Right ventricle myocardium superior (tissue), 1 donor: ENCODE measurements at regions not wholly inside any gene's neighbourhood (a gene's known extent, or its start where the extent isn't known, plus 50 kb on each side); places are given as distances from the start of the nearest gene placed in this dataset.

Source experiments
- ATAC-seq: fragments of 200-7000 bp; cut with Tn5 transposase; one replicate; pipeline ENCODE4 v1.9.1; 2020; ENCODE audit warnings: mild to moderate bottlenecking; ENCODE audit not compliant: poor library complexity
- DNase-seq: peaks from one replicate; pipeline ENCODE4 v3.0.0-alpha.2; 2020
- intact Hi-C: fragments of 100-400 bp; cut with DNase I; formaldehyde crosslinking; loops from one replicate; pipeline ENCODE4 v1.11.2; 2022
- donor health status: DM: no; HTN: yes; CAD: no; lungs with severe emphysema.

DNA sequence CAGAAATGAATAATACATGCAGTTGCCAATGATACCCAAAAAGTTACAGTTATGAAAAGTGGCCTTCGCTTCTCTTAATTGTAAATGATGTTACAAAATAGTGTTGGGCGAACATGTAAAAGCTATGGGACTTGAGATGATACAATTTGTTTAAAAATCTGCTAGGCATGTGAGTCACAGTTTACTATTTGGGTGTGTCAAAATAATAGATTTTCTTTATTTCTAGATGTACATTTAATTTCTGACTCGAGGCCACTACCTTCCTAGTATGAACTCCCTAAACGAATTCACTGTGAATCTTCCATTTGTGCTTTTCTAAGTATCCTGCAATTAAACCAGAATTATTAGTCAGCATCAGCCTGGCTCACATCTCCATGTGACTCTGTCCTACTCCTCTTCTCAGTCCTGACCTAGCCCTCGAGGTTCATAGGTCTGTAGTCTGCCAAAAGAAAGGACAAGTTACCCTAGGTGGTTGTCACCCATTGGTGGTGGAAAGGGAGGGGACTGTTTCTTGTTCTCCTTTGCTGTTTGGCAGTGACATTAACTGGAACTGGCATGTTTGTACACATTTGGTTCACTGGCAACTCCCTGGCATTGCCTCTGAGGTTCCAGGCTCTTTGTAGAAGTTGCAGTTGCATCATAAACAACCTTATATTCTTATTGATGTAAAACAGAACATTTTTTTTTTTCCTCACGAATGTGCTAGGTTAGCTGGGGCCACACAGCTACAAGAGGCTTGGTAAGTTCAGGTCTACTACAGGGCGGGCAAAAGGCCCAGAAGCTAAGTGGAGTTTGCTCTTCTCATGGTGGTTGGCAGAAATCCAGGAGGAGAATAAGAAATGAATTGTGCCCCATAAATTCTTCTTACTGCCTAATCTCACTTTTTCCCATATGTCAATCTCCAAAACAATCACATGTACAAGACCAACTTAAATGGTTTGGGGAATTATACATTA lies 746.5 kb upstream of the ADAMTS5 start:
- intact Hi-C loops = no loop called here
- ATAC-seq (no peak), DNase-seq (no peak)

DNA sequence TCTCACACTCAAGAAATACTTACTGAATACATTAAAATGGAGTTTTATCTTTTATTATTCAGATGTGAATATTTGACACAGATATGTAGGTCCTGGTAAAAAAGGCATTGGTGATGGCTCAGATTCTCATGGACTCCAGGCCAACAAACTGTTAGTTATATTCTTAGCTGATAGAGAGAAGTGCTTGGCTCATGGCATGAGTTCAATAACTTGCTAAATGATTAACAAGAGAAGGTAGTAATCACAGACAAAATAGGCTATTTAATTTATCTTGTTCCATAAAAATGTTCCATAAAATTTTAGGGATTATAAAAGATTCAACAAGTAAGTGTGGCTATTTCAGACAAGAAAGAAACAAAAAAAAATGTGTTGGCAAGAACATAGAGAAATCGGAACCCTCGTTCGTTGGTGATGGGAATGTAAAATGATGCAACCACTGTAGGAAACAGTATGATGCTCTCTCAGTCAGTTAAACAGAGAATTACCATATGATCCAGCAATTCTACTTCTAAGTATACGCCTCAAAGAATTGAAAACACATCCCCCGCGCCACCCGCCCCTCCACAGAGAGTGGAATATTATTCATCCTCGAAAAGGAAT lies 737.8 kb upstream of the ADAMTS5 start:
- ATAC-seq (no peak), DNase-seq (no peak)
- intact Hi-C loops = loop anchor here (5.0 to 10.0 kb wide), 3 partner anchors 633 to 1038 kb away; no protein-coding TSS in a partner anchor

DNA sequence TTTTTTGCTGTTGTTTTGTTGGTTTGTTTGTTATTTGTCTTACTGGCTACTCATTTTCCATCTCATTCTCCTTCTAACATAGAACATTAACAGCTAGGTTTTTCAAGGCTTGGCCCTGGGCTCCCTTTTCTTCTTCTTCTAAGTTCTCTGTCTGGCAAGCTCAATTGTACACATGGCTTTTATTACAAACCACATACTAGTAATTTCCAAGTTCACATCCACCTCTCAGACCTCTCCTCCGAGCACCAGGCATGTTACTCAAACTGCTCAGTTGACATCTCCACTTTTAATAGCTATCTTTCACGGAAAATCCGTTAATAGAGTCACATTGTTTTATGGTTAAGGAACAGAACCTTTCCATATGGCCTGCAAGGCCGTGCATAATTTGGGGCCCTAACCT lies 736.9 kb upstream of the ADAMTS5 start:
- ATAC-seq = no peak
- intact Hi-C loops = loop anchor here (5.0 to 10.0 kb wide), 3 partner anchors 634 to 1039 kb away; no protein-coding TSS in a partner anchor
- no peak for DNase-seq

DNA sequence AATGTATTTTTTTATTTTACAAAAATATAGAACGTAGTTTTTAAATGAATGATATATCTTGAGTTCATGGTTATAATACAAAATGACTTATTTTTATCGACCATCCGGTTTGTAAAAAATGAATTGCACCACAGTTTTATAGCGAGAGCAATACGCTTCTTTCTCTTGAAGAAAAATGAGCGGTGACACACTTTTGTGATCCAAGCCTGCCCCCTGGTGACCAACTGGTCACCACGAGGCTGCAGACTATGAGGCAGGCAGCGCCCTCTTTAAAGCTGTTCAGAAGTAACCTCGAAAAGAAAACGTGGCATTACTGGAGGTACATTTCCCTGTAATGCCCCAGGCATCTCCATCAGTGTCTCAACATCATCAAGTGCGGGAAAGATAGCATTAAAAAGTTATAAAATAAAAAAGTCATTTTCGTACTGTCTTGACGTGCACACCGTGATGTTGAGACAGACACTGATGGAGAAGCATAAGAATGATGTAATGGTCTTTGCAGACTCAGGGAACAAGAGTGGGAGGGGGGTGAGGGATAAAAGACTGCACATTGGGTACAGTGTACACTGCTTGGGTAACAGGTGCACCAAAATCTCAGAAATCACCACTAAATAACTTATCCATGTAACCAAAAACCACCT lies 734.2 kb upstream of the ADAMTS5 start:
- DNase-seq (peak; percentile 86), ATAC-seq (peak; percentile 94)
- intact Hi-C loops = loop anchor here (2.0 to 10.0 kb wide), 4 partner anchors 636 to 1041 kb away; no protein-coding TSS in a partner anchor

DNA sequence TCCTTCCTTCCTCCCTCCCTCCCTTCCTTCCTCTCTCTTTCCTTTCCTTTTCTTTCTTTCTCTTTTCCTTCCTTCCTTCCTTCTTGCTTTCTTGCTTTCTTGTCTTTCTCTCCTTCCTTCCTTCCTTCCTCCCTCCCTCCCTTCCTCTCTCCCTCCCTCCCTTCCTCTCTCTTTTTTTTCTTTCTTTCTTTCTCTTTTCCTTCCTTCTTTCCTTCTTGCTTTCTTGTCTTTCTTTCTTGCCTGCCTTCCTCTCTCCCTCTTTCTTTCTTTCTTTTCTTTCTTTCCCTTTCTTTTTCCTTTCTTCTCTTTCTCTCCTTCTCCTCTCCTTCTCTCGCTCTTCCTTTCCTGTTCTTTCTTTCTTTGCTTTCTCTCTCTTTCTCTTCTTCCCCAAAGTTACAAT lies 728.4 kb upstream of the ADAMTS5 start:
- DNase-seq (no peak), ATAC-seq (no peak)
- intact Hi-C loops = no loop called here

DNA sequence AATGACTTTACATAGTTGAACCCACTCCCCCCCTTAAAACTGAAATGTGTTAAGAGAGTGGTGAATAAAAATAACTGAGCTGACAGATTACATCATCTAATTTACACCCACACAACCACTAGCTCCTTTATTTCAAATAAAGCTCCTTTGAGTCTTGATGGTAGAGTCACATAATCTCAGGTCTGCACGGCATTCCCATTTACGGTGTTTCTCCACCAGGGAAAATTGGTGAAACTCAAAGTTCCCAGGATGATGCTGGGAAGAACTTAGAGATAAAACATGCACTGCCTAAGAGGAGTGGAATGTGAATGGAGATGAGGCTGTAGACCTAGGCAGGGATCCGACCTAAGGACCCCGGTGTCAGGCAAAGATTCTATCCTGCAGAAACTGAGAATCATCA lies 727.8 kb upstream of the ADAMTS5 start:
- ATAC-seq (no peak), DNase-seq (no peak)
- intact Hi-C loops = no loop called here

DNA sequence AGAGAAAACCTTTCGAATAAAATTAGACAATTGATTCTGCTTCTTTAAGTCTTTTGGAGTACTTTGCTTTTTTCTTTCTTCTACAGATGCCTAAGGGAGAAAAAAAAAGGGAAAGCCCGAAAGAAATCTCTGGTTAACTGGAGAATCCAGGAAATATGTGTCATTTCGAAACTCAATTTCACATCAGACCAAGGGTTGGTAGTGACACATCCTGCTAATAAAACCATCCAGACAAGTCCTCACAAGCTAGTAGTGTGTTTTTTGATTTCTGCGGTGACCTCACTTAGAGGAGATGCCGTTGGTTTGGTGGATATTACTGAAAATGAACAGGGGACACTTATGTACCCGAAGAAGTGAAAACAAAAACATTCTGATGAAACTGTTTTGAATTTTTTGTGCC lies 726.5 kb upstream of the ADAMTS5 start:
- no peak for DNase-seq
- no peak for ATAC-seq
- intact Hi-C loops = no loop called here

DNA sequence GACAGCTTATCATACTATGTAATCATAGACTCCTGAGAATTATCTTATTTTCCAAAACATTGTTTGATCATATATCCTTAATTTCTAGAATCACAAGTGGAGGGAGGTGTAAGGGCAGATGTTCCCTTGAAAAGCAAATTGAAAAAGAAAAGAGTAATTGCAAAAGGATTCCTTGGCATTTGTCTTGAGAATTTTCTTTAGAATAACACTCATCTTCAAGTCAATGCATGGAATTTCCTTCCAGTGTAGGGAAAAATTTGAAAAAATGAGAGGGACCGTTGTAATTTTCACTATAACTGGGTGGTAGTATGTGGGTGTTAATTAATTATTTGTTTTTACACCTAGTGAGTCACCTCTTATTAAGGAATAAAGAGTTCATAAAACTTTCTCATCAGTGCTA lies 724.6 kb upstream of the ADAMTS5 start:
- DNase-seq (no peak), ATAC-seq (no peak)
- intact Hi-C loops = no loop called here

DNA sequence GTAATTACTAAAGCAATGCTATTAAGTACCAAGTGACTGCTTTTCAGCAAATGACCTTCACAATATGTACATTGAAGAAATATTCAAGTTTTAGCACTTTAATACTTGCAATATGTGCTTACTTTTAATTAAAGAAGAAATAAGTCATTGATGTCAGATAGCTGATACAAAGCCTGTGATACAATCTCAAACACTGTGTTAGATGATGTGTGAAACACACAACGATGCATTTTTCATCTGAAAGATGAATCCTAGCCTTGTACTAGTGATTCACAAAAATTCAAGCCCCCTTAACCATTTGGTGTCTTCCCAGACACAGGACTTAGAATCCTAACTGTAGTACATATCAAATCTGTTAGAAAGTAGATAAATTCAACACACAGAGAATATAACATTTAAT lies 724.1 kb upstream of the ADAMTS5 start:
- intact Hi-C loops = no loop called here
- ATAC-seq (no peak), DNase-seq (no peak)

DNA sequence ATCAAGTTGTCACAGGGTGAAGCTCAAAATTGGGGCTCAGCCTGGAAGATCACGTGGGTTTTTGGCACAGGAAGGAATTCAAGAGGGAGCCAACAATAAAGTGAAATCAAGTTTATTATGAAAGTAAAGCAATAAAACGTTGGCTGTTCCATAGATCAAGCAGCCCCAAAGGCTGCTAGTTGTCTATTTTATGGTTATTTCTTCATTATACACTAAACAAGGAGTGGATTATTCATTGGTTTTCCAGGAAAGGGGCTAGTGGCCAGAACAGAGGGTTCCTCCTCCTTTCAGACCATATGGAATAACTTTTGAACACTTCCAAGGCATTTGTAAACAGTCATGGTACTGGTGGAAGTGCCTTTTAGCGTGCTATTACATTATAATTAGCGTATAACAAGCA lies 723.5 kb upstream of the ADAMTS5 start:
- DNase-seq (no peak), ATAC-seq (no peak)
- intact Hi-C loops = no loop called here

DNA sequence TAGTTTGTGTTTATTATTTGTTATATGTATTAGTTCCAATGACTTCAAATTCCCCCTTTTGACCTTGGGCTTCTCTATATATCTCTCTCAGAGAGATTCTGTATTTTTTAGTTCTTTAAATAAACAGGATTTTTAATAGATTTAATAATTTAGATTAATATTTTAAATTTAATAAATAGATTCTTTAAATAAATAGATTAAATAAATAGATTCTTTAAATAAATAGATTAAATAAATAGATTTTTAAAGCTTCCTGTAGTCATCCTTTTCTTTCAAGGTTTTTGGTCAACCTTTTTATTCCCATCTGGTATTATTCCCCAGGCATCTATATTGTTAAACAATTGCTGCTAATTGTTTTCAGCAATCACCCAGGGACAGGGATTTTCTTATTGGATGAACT lies 721.9 kb upstream of the ADAMTS5 start:
- intact Hi-C loops = no loop called here
- ATAC-seq = no peak
- no peak for DNase-seq

DNA sequence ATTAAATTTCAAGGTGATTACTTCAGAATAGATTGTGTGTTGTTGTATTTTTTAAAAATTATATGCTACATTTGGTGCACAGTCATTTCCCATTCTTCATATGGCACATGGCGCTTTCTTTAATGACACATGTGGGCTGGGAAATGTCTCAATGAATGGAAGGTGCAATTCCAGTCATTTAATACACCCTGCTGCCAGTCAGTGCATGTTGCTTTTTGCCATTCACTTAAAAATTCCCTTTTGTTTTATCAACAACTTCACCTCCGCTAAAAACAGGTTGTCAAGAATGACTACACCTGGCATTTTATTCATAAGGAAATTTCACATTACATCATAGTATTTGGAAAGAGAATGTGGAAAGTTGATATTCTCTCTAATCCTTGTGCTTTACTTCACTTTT lies 716.4 kb upstream of the ADAMTS5 start:
- intact Hi-C loops = no loop called here
- DNase-seq = no peak
- ATAC-seq = no peak

DNA sequence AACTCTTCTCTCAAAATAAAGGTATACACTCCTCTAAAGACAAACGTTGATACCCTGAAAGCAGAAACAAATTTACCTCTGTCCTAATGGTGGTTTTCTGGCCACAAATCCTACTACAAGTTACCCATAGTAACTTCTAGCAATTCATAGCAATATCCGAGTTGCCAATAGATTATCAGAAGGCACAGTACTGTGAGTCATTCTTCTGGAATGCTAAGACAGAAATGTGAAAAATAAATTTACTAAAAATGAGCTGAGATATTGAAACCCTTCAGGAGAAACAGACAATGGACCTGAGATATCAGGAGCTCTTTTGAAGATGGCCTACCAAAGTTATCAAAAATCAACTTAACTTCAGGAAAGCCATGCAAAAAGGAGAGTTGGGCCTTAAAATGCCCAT lies 715.0 kb upstream of the ADAMTS5 start:
- ATAC-seq (no peak), DNase-seq (no peak)
- intact Hi-C loops = no loop called here

DNA sequence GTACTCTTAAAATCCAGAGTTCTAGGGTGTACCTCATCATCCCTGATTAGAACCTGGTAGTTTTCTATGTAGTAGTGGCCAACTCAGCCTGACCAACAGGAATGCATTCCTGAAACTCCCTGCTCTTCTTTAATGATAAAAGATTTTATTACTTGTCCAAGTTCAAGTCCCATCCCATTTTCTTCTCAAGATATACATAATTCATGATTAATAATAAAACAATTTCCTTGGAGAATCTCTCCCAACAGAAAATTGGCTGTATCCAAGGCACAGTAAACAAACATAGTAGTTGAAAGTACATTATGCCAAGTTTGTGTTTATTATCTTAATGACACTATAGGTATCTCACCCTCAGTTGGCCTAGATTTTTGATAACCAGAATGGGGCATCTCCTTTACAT lies 714.1 kb upstream of the ADAMTS5 start:
- ATAC-seq (no peak), DNase-seq (no peak)
- intact Hi-C loops = no loop called here

DNA sequence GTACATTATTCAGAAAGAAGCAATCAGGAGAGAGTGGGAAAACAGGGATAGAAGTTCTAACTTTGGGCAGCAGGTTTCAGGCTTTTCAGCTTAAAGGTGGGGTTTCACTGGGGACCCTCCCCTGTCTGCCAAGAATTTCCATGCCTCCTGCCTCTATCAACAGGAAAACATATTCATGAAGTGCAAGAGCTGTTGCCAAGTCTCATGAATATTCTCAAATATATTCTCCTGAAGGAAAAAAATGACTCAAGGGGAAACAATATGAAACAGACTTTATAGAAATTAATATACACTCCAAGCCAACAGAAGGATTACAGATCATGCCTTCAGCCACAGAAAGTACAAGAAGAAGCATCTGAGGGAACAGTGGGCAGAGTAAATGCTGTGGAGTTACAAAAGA lies 713.3 kb upstream of the ADAMTS5 start:
- intact Hi-C loops = no loop called here
- DNase-seq = no peak

DNA sequence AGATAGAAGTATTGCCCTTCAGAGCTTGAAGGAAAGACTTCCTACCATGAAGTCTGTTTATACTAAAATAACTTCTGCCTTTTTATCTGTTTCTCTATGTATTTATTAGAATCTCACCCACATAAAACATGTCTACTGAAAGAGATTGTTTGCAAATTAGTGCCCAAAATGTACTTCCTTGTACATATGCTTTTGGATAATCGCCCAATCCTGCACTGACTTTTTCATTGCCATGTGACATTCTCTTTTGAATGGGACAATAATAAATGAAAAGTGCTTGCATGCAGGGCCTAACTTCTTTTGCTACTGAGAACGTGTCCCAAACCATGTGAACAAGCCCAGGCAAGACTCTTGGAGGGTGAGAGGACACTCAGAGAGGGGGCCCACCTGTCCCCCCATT lies 711.6 kb upstream of the ADAMTS5 start:
- no peak for DNase-seq
- intact Hi-C loops = no loop called here
- no peak for ATAC-seq

More for the DNA sequence above, 713.3 kb upstream of the ADAMTS5 start:
- no peak for ATAC-seq

DNA sequence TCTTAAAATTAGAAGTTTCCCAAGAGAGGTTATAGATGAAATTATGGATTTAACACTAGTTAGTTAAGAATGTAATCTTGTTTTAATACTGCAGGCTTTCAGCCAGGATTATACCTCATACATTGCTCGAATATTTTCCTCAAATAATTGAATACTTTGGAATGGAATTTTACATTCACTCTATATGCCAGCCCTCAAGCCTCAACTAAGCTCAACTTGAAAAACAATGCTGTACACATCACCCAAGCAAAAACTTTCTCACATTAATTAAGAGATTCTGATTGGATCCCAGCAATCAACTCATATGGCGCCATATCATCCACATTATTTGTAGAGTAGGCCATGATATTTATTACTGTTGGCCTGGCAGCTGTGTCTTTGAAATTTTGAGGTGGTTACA lies 710.7 kb upstream of the ADAMTS5 start:
- intact Hi-C loops = no loop called here
- DNase-seq (no peak), ATAC-seq (no peak)

DNA sequence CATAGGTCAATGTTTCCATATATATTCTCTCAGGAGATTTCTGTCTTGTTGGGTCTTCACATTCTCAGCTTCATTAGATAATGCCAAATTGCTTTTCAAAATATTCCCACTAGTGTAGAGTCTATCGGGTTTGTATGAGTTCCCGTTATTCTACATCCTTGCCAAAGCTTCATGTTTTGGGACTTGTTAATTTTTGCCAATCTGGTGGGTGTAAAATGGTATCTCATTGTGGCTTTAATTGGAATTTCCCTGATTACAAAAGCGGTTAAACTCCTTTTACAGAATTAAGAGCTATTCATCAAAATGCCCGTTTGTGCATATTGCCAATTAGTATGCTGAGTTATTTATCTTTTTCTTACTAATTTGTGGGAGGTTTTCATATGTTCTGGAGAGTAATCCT lies 708.4 kb upstream of the ADAMTS5 start:
- DNase-seq = no peak
- ATAC-seq = no peak
- intact Hi-C loops = no loop called here

DNA sequence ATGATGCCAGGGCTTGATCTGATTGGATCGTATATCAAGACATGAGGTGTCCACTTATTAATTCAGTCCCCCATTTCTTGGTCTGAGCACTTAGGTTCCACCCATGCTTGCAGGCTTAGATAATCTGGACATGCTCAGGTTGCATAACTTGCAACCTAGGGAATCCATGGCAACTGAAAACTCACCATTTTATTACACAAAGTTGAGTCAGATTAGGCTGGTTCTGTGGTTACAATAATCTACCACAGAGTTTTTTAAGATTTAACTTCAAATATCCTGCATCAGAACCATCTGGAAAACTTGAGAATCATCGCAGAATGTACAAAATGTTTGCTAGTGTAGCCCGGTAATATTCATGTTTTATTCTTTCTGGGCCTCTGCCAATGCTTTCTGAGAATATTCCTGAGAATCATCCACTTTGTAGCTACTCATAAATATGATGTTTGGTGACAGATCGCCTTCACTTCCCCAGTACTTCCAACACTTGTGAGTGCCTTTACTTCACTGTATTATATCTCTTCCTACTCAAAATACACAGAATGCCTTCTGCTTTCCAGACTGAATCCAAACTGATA lies 707.2 kb upstream of the ADAMTS5 start:
- intact Hi-C loops = no loop called here
- no peak for ATAC-seq

More for the DNA sequence above, 707.2 kb upstream of the ADAMTS5 start:
- DNase-seq = no peak
